ENCODE measurements at regions not wholly inside any gene's neighbourhood (a gene's known extent, or its start where the extent isn't known, plus 50 kb on each side); places are given as distances from the start of the nearest gene placed in this dataset.
"Not testable (repeated sequence)": the region's sequence is repeated elsewhere in the genome, so short reads cannot be mapped to it uniquely, and the experiment has no call there.

GRCh38 chr12:93234641-93235040, 143.1 kb upstream of the NUDT4 start:
- DNase-seq (ENCODE audit: low read depth, low spot score): no peak
- no peak overlapping the region for H3K4me3 ChIP-seq (ENCODE audit: low read depth, low read length)
- in situ Hi-C loops (cut with HindIII; ENCODE audit: low sequenced_read_pairs): no loop called here
- no peak for TF ChIP-seq CTCF (IDR thresholded peaks at IDR 0.05; ENCODE audit: low read depth, low read length)

GRCh38 chr12:93235881-93236280, 141.8 kb upstream of the NUDT4 start:
- in situ Hi-C loops (cut with HindIII; ENCODE audit: low sequenced_read_pairs): no loop called here
- DNase-seq (ENCODE audit: low read depth, low spot score): no peak
- no peak for TF ChIP-seq CTCF (IDR thresholded peaks at IDR 0.05; ENCODE audit: low read depth, low read length)
- H3K4me3 ChIP-seq (ENCODE audit: low read depth, low read length): no peak overlapping the region

- H3K4me3 ChIP-seq (ENCODE audit: low read depth, low read length): no peak overlapping the region
- TF ChIP-seq CTCF (IDR thresholded peaks at IDR 0.05; ENCODE audit: low read depth, low read length): no peak
- in situ Hi-C loops (cut with HindIII; ENCODE audit: low sequenced_read_pairs): no loop called here
- no peak for DNase-seq (ENCODE audit: low read depth, low spot score)
These were observed 140.3 kb upstream of the NUDT4 start for GRCh38 chr12:93237235-93237915.

GRCh38 chr12:93238512-93239262, 139.0 kb upstream of the NUDT4 start:
- H3K4me3 ChIP-seq (ENCODE audit: low read depth, low read length); in situ Hi-C loops (cut with HindIII; ENCODE audit: low sequenced_read_pairs); DNase-seq (ENCODE audit: low read depth, low spot score): not testable (repeated sequence)

GRCh38 chr12:93239789-93240188, 137.9 kb upstream of the NUDT4 start:
- H3K4me3 ChIP-seq (ENCODE audit: low read depth, low read length); in situ Hi-C loops (cut with HindIII; ENCODE audit: low sequenced_read_pairs); DNase-seq (ENCODE audit: low read depth, low spot score): not testable (repeated sequence)

- H3K4me3 ChIP-seq (ENCODE audit: low read depth, low read length): no peak overlapping the region
- no peak for TF ChIP-seq CTCF (IDR thresholded peaks at IDR 0.05; ENCODE audit: low read depth, low read length)
- in situ Hi-C loops (cut with HindIII; ENCODE audit: low sequenced_read_pairs): no loop called here
- DNase-seq (ENCODE audit: low read depth, low spot score): no peak
These were observed 135.4 kb upstream of the NUDT4 start for GRCh38 chr12:93242154-93242972.

- DNase-seq (ENCODE audit: low read depth, low spot score): no peak
- no peak for TF ChIP-seq CTCF (IDR thresholded peaks at IDR 0.05; ENCODE audit: low read depth, low read length)
- no peak overlapping the region for H3K4me3 ChIP-seq (ENCODE audit: low read depth, low read length)
- in situ Hi-C loops (cut with HindIII; ENCODE audit: low sequenced_read_pairs): no loop called here
These were observed 134.4 kb upstream of the NUDT4 start for GRCh38 chr12:93243382-93243688.
